B cell (primary cell): ENCODE measurements at regions not wholly inside any gene's neighbourhood (a gene's known extent, or its start where the extent isn't known, plus 50 kb on each side); places are given as distances from the start of the nearest gene placed in this dataset.

ENCODE experiments used
- ATAC-seq: fragments of 200-7000 bp; cut with Tn5 transposase; one replicate; pipeline ENCODE4 v1.10.0; 2021; ENCODE audit warnings: low read depth, mild to moderate bottlenecking, moderate number of reproducible peaks, moderate library complexity
- CTCF ChIA-PET: fragments of 350-600 bp; sonication (Branson Sonifier 250); formaldehyde crosslinking; loops from one replicate; lab custom pipeline; 2021; ENCODE audit warnings: antibody characterized with exemption, inconsistent platforms; lab: Charles Lee
- POLR2A ChIA-PET: fragments of 350-600 bp; sonication (Branson Sonifier 250); formaldehyde crosslinking; loops from one replicate; lab custom pipeline; 2021; ENCODE audit warnings: antibody characterized with exemption; lab: Charles Lee
- DNase-seq: peaks from one replicate; pipeline ENCODE4 v3.0.0; 2013
- H2AFZ ChIP-seq: 2 replicates; pipeline ENCODE4 v1.6.1; 2012; ENCODE audit warnings: mild to moderate bottlenecking, low read depth, low read length; ENCODE audit not compliant: insufficient read depth, poor library complexity, severe bottlenecking
- H3K27ac ChIP-seq, 2 donors: 1 replicate in 1 of 2; 2 replicates in 1 of 2; pipeline ENCODE4 v1.5.1; 2012 to 2013; ENCODE audit warnings: low read length in 2 of 2, mild to moderate bottlenecking in 2 of 2, moderate library complexity in 1 of 2
- H3K27me3 ChIP-seq, 4 experiments: fragments of 200-600 bp in 1 of 4; sonication (generic) in 1 of 4; replicated peaks in 1 of 4; 1 replicate in 2 of 4; 2 replicates in 2 of 4; pipeline versions ENCODE4 v1.6.1 to v1.7.0; 2013 to 2016; ENCODE audit warnings: low read length in 3 of 4, mild to moderate bottlenecking in 2 of 4, mixed read lengths in 1 of 4, moderate library complexity in 1 of 4; ENCODE audit not compliant: insufficient read depth in 4 of 4, control insufficient read depth in 3 of 4; ENCODE audit errors: control extremely low read depth in 1 of 4
- H3K36me3 ChIP-seq, 2 experiments: replicated peaks in 1 of 2; 1 replicate in 1 of 2; 2 replicates in 1 of 2; pipeline versions ENCODE4 v1.6.1 to v1.7.1; 2013; ENCODE audit warnings: low read length in 1 of 2; ENCODE audit not compliant: insufficient read depth in 2 of 2, control insufficient read depth in 1 of 2; ENCODE audit errors: control extremely low read depth in 1 of 2, extremely low read depth in 1 of 2
- H3K4me1 ChIP-seq, 2 donors: fragments of 200-600 bp in 1 of 2; sonication (generic) in 1 of 2; 1 replicate in 1 of 2; 2 replicates in 1 of 2; pipeline versions ENCODE4 v1.5.1 to v1.6.1; 2013 to 2017; ENCODE audit warnings: low read length in 2 of 2; ENCODE audit not compliant: control insufficient read depth in 2 of 2, insufficient read depth in 2 of 2
- H3K4me2 ChIP-seq: replicated peaks from 2 replicates; pipeline ENCODE3; 2012; ENCODE audit warnings: mild to moderate bottlenecking, low read depth, low read length; ENCODE audit not compliant: poor library complexity, severe bottlenecking
- H3K4me3 ChIP-seq, 5 experiments: fragments of 200-600 bp in 1 of 5; sonication (generic) in 1 of 5; 1 replicate in 3 of 5; 2 replicates in 2 of 5; pipeline versions ENCODE4 v1.5.1 to v1.7.0; 2011 to 2016; ENCODE audit warnings: low read length in 4 of 5, mild to moderate bottlenecking in 4 of 5, low read depth in 2 of 5, control low read depth in 1 of 5, moderate library complexity in 1 of 5; ENCODE audit not compliant: insufficient read depth in 1 of 5; ENCODE audit errors: control extremely low read depth in 1 of 5, extremely low read depth in 1 of 5
- H3K79me2 ChIP-seq: fragments of 200-600 bp; sonication (generic); one replicate; pipeline ENCODE4 v1.6.0; 2016; ENCODE audit warnings: low read length; ENCODE audit not compliant: control insufficient read depth, insufficient read depth
- H3K9ac ChIP-seq: fragments of 200-600 bp; sonication (generic); 2 replicates; pipeline ENCODE4 v1.6.1; 2017; ENCODE audit warnings: mild to moderate bottlenecking, low read length, moderate library complexity
- H3K9me3 ChIP-seq, 3 donors: one replicate each; pipeline versions ENCODE4 v1.6.1 to v1.7.1; 2013; ENCODE audit warnings: low read length in 2 of 3; ENCODE audit not compliant: control insufficient read depth in 2 of 3, insufficient read depth in 1 of 3; ENCODE audit errors: control extremely low read depth in 1 of 3
- H4K20me1 ChIP-seq: 2 replicates; pipeline ENCODE4 v1.6.0; 2012; ENCODE audit warnings: mild to moderate bottlenecking, low read length; ENCODE audit not compliant: insufficient read depth, control insufficient read depth, poor library complexity, severe bottlenecking
- H3K27ac Mint-ChIP-seq: one replicate; pipeline ENCODE4 v1.8.0; 2021; ENCODE audit warnings: mixed read lengths
- H3K27me3 Mint-ChIP-seq: one replicate; pipeline ENCODE4 v1.8.0; 2021; ENCODE audit warnings: mixed read lengths
- H3K4me1 Mint-ChIP-seq: one replicate; pipeline ENCODE4 v1.8.0; 2021; ENCODE audit warnings: mixed read lengths
- H3K4me3 Mint-ChIP-seq: one replicate; pipeline ENCODE4 v1.8.0; 2021; ENCODE audit warnings: mixed read lengths
- H3K9me3 Mint-ChIP-seq: one replicate; pipeline ENCODE4 v1.8.0; 2022; ENCODE audit warnings: mixed read lengths; ENCODE audit not compliant: insufficient read depth
- CTCF ChIP-seq: fragments of 200-600 bp; IDR thresholded peaks from one replicate; pipeline ENCODE4 v1.8.0; 2022; ENCODE audit warnings: antibody characterized with exemption, mild to moderate bottlenecking
- EZH2 ChIP-seq: IDR thresholded peaks from 2 replicates; pipeline ENCODE4 v1.6.1; 2012; ENCODE audit warnings: borderline replicate concordance, low read depth, mild to moderate bottlenecking, moderate library complexity, low read length; ENCODE audit not compliant: insufficient read depth, poor library complexity, severe bottlenecking
- WGBS: methylation state at CpG from one replicate; pipeline ENCODE4 v1.1.5; 2013; ENCODE audit warnings: missing lambda C conversion rate; ENCODE audit not compliant: insufficient coverage; 5-methylcytosine and 5-hydroxymethylcytosine counted together
- intact Hi-C: fragments of 100-400 bp; cut with micrococcal nuclease; formaldehyde crosslinking; loops from one replicate; pipeline ENCODE4 v1.10.0; 2022

GRCh38 chr6:50239853-50240252, 190.1 kb upstream of the DEFB112 start:
- 94% methylated on average over 14 of the region's 14 CpGs for WGBS
- POLR2A ChIA-PET = no interaction called here
- CTCF ChIA-PET = no interaction called here

GRCh38 chr6:50240986-50241385, 191.3 kb upstream of the DEFB112 start:
- 90% methylated on average over 7 of the region's 8 CpGs for WGBS
- Mint-ChIP-seq H3K9me3 (peaks cover 6% of the 10 kb centered on the region), H3K4me3 (no peak overlapping the region), H3K4me1 (no peaks in the 10 kb centered on the region), H3K27me3 (no peaks in the 10 kb centered on the region), H3K27ac (no peak overlapping the region)
- no peak for TF ChIP-seq EZH2
- TF ChIP-seq CTCF = no peak
- ChIA-PET CTCF (no interaction called here), POLR2A (no interaction called here)
- H3K27ac ChIP-seq = no peak overlapping the region
- H3K27me3 ChIP-seq = no peaks in the 10 kb centered on the region
- no peak overlapping the region for H3K4me3 ChIP-seq
- H3K9ac ChIP-seq = no peak overlapping the region
- DNase-seq (no peak), ATAC-seq (no peak)
- no peak overlapping the region for H2AFZ ChIP-seq
- intact Hi-C loops = no loop called here
- H3K36me3 ChIP-seq = no peaks in the 10 kb centered on the region
- no peaks in the 10 kb centered on the region for H3K4me1 ChIP-seq
- peaks cover 0 to 14% (median 0%) of the 10 kb centered on the region in 3 donors for H3K9me3 ChIP-seq
- H3K79me2 ChIP-seq = no peaks in the 10 kb centered on the region
- no peak overlapping the region for H3K4me2 ChIP-seq
- no peaks in the 10 kb centered on the region for H4K20me1 ChIP-seq

More at GRCh38 chr6:50239853-50240252, 190.1 kb upstream of the DEFB112 start:
- H4K20me1 ChIP-seq = no peaks in the 10 kb centered on the region
- peaks cover 0 to 14% (median 0%) of the 10 kb centered on the region in 3 donors for H3K9me3 ChIP-seq
- no peak for DNase-seq
- H3K4me1 Mint-ChIP-seq = no peaks in the 10 kb centered on the region
- H3K36me3 ChIP-seq = no peaks in the 10 kb centered on the region
- H3K4me2 ChIP-seq = no peak overlapping the region
- H3K79me2 ChIP-seq = no peaks in the 10 kb centered on the region
- TF ChIP-seq EZH2 (no peak), CTCF (no peak)
- no peak for ATAC-seq
- no peaks in the 10 kb centered on the region for H3K4me1 ChIP-seq
- H3K9ac ChIP-seq = no peak overlapping the region
- H3K9me3 Mint-ChIP-seq = peaks cover 6% of the 10 kb centered on the region
- H2AFZ ChIP-seq = no peak overlapping the region
- no peaks in the 10 kb centered on the region for H3K27me3 ChIP-seq
- H3K27ac ChIP-seq = no peak overlapping the region
- H3K27me3 Mint-ChIP-seq = no peaks in the 10 kb centered on the region
- no peak overlapping the region for H3K4me3 ChIP-seq
- H3K4me3 Mint-ChIP-seq = no peak overlapping the region
- no peak overlapping the region for H3K27ac Mint-ChIP-seq
- intact Hi-C loops = no loop called here
